LoVo (cell line): ENCODE measurements at regions not wholly inside any gene's neighbourhood (a gene's known extent, or its start where the extent isn't known, plus 50 kb on each side); places are given as distances from the start of the nearest gene placed in this dataset.

Experiments
- DNase-seq: peaks from one replicate; pipeline ENCODE4 v3.0.0-alpha.2; 2016; ENCODE audit warnings: low spot score

- no peak for DNase-seq
These were observed 122.0 kb upstream of the B3GALT2 start for GRCh38 chr1:193308438-193308837.

GRCh38 chr1:193306430-193306829 lies 120.0 kb upstream of the B3GALT2 start:
- no peak for DNase-seq
